Cardiac septum (tissue), 1 donor: ENCODE measurements at regions not wholly inside any gene's neighbourhood (a gene's known extent, or its start where the extent isn't known, plus 50 kb on each side); places are given as distances from the start of the nearest gene placed in this dataset.
"Not testable (repeated sequence)": the region's sequence is repeated elsewhere in the genome, so short reads cannot be mapped to it uniquely, and the experiment has no call there.

Experiments
- DNase-seq: peaks from one replicate; pipeline ENCODE4 v3.0.0-alpha.2; 2020; ENCODE audit warnings: low spot score
- intact Hi-C: fragments of 100-400 bp; cut with DNase I; formaldehyde crosslinking; loops from one replicate; pipeline ENCODE4 v1.14.0; 2022
- donor health status: DM: no; HTN: no; CAD: no.

DNA sequence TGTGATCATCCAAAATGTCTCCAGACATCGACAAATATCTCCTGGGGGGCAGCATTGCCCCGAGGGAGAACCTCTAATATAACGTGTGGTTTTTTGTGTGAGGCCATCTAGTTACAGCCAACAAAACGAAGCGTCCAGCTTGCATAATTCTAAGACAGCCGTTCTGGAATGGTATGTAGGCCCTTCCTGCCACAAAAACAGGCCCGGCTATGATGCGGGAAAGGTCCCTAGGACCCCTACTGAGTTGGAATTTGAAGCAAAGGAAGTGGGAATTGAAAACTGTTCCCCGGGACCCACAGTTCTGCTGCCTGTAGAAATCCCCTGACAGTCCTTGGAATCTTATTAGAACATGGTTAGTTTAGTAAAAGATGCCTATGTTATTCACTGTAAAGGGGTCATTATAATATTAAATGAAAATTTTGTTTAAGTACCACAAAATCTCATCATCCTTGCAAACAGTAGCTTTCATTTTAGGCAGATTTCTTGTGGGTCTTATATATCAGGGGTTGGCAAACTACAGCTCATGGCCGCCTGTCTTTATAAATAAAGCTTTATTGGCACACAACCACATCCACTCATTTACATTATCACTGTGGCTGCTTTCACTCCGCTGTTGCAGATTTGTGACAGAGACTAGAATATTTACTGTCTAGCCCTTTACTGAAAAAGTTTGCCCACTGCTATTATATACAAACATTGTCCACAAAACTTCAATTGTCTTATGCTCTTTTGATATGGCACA, 70.7 kb downstream of the MSX2 start:
- intact Hi-C loops = loop anchor here (5.0 kb wide), 2 partner anchors 378 to 468 kb away; no protein-coding TSS in a partner anchor
- no peak for DNase-seq

DNA sequence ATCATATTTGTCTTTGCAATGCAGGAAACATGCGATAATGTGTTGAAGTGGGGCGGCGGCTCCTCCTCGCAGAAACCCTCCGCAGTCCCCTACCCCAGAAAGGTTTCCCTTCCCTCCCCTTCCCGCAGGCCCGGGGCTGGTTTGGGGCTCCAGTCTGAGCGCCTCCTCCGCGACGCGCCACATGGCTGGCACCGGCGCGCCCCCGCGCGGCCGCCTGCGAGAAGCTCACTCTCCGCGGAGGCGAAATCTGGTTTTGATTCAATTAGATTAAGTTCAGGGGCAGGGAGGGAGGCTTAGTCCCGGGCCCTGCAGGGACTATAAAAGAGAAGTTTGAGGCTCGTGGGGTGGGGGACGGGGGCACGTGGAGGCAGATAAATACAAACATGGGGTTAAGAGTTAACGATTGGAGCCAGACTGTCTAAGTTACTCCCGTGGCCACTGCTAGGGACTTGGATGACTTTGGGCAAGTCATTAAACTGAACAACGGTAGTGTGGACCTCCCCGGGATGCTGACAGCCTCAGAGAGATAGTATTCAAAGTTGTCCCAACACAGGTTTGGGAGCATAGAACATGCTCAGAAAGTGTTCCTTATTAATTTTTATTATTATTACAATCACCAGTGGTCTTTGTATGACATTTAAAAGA, 69.4 kb downstream of the MSX2 start:
- intact Hi-C loops = loop anchor here (5.0 kb wide), 2 partner anchors 377 to 467 kb away; no protein-coding TSS in a partner anchor
- no peak for DNase-seq

DNA sequence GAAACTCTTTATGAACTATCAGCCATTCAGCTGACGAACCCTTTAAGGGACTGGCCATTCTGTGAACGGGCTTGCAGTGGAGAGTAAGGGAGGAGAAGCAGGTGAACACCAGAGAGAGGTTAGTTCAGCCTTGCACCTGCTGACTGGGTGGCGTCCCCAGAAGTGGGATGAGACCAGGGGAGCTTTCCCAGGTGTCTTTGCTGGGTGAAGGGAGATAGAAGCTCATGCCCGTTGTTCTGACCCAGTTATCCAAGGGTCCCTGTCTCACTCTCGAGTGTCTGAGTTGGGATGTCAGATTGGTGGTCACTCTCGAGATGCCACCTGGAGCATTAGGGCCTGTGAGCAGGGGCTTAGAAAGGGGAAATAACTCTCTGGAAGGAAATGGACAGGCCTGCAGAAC, 68.7 kb downstream of the MSX2 start:
- DNase-seq = no peak
- intact Hi-C loops = loop anchor here (5.0 kb wide), 2 partner anchors 376 to 466 kb away; no protein-coding TSS in a partner anchor

DNA sequence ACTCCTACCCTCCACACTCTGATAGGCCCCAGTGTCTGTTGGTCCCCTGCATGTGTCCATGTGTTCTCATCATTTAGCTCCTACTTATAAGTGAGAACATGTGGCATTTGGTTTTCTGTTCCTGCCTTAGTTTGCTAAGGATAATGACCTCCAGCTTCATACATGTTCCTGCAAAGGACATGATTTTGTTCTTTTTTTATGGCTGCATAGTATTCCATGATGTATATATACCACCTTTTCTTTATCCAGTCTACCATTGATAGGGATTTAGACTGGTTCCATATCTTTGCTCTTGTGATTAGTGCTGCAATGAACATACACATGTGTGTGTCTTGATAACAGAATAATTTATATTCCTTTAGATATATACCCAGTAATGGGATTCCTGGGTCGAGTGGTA, 67.9 kb downstream of the MSX2 start:
- DNase-seq = not testable (repeated sequence)
- intact Hi-C loops = loop anchor here (5.0 kb wide), 2 partner anchors 375 to 465 kb away; no protein-coding TSS in a partner anchor

DNA sequence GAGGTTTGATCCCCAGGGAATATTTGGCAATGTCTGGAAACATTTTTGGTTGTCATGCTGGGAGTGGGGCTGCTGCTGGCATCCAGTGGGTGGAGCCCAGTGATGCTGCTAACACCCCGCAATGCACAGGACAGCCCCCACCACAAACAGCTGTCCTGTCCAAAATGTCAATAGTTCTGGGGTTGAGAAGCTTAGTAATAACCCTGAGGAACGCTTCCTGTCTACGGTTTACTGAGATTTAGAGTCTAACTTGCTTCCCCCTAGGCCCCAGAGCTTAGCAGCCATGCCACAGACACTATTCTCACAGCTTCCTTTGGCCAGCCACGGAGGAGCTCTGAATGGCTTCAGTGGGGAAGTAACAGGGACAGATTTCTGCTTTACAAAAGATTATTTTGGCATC, 66.5 kb downstream of the MSX2 start:
- no peak for DNase-seq
- intact Hi-C loops = loop anchor here (5.0 kb wide), 2 partner anchors 374 to 464 kb away; no protein-coding TSS in a partner anchor

DNA sequence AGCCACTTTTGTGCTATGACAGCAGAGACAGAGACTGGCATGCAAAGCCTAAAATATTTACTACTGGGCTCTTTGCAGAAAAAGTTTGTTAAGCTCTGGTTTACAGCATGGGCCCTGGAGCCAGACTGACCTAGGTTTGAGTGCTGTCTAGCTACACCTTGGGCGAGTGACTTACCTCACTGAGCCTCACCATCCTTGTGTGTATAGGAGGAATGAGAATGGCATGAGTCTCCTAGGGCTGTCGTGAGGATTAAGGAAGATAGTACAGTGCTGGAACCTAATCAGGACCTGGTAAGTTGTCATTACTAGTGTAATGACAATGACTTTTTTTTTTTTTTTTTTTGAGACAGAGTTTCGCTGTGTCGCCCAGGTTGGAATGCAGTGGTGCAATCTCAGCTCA, 65.2 kb downstream of the MSX2 start:
- no peak for DNase-seq
- intact Hi-C loops = no loop called here

DNA sequence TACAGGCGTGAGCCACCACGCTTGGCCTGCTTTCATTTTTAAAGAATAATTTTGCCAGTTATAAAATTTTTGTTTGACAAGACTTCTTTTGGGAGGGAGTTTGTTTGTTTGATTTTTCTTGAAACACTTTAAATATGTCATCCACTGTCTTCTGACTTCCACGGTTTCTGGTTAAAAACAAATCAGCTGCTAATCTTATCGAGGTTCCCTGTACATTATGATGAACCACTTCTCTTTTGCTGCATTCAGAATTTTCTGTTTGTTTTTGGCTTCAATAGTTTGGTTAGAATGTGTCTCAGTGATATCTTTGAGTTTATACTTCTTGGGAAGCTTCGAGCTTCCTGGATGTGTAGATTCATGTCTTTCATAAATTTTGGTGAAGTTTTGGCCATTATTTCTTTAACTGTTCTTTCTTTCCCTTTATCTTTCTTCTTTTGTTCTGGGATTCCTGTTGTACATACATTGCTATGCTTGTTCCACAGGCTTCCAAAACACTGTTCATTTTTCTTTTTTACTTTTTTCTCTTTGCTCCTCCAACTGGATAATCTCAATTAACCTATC, 60.8 kb downstream of the MSX2 start:
- intact Hi-C loops = no loop called here

More for the DNA sequence above, 60.8 kb downstream of the MSX2 start:
- no peak for DNase-seq
